Cardiac fibroblast (primary cell): ENCODE measurements at regions not wholly inside any gene's neighbourhood (a gene's known extent, or its start where the extent isn't known, plus 50 kb on each side); places are given as distances from the start of the nearest gene placed in this dataset.
A peak's percentile ranks its signal among the peaks of the same experiment; 100 is the strongest.
"Not testable (repeated sequence)": the region's sequence is repeated elsewhere in the genome, so short reads cannot be mapped to it uniquely, and the experiment has no call there.

Source experiments
- DNase-seq, 2 donors: peaks; one replicate each; pipeline versions ENCODE4 v3.0.0 to v3.0.0-alpha.2; 2010; ENCODE audit warnings: low read depth in 2 of 2
- H3K4me3 ChIP-seq, 2 donors: replicated peaks in 1 of 2; 1 replicate in 1 of 2; 2 replicates in 1 of 2; pipeline ENCODE4 v1.5.1; 2011; ENCODE audit warnings: low read depth in 2 of 2, low read length in 2 of 2, mild to moderate bottlenecking in 2 of 2, moderate library complexity in 1 of 2

- H3K4me3 ChIP-seq, result peak overlapping the region; percentile 11 to 28
- DNase-seq, result not testable (repeated sequence)
These were observed 1834.2 kb downstream of the FOXD4L5 start for GRCh38 chr9:63450836-63451235.

- not testable (repeated sequence) for H3K4me3 ChIP-seq, DNase-seq
These were observed 1859.9 kb downstream of the FOXD4L5 start for GRCh38 chr9:63425123-63425522.

GRCh38 chr9:63390897-63391296 lies 1894.1 kb downstream of the FOXD4L5 start:
- not testable (repeated sequence) for DNase-seq, H3K4me3 ChIP-seq

GRCh38 chr9:63385479-63385878 lies 1899.5 kb downstream of the FOXD4L5 start:
- not testable (repeated sequence) for H3K4me3 ChIP-seq, DNase-seq

- not testable (repeated sequence) for H3K4me3 ChIP-seq, DNase-seq
These were observed 1905.1 kb downstream of the FOXD4L5 start for GRCh38 chr9:63379864-63380263.

- not testable (repeated sequence) for DNase-seq, H3K4me3 ChIP-seq
These were observed 1930.8 kb downstream of the FOXD4L5 start for GRCh38 chr9:63354219-63354618.

GRCh38 chr9:63347347-63347746 lies 1937.7 kb downstream of the FOXD4L5 start:
- H3K4me3 ChIP-seq, DNase-seq: not testable (repeated sequence)

GRCh38 chr9:63346310-63347048 lies 1938.5 kb downstream of the FOXD4L5 start:
- H3K4me3 ChIP-seq, result not testable (repeated sequence)
- DNase-seq, result peak; percentile 79 to 96

GRCh38 chr9:63344408-63344807 lies 1940.6 kb downstream of the FOXD4L5 start:
- DNase-seq, result not testable (repeated sequence)

GRCh38 chr9:63342528-63342927 lies 1942.5 kb downstream of the FOXD4L5 start:
- DNase-seq, result peak; percentile 37 to 84
- H3K4me3 ChIP-seq, result not testable (repeated sequence)

More at GRCh38 chr9:63344408-63344807, 1940.6 kb downstream of the FOXD4L5 start:
- H3K4me3 ChIP-seq, result not testable (repeated sequence)

GRCh38 chr9:63337899-63338604 lies 1947.0 kb downstream of the FOXD4L5 start:
- not testable (repeated sequence) for H3K4me3 ChIP-seq
- peak; percentile 20 to 91 for DNase-seq

- not testable (repeated sequence) for H3K4me3 ChIP-seq, DNase-seq
These were observed 1949.7 kb downstream of the FOXD4L5 start for GRCh38 chr9:63335286-63335685.

GRCh38 chr9:63334187-63334586 lies 1950.8 kb downstream of the FOXD4L5 start:
- DNase-seq, H3K4me3 ChIP-seq: not testable (repeated sequence)

- H3K4me3 ChIP-seq, DNase-seq: not testable (repeated sequence)
These were observed 1951.9 kb downstream of the FOXD4L5 start for GRCh38 chr9:63333083-63333482.

GRCh38 chr9:63328313-63328712 lies 1956.7 kb downstream of the FOXD4L5 start:
- H3K4me3 ChIP-seq, DNase-seq: not testable (repeated sequence)

- H3K4me3 ChIP-seq, DNase-seq: not testable (repeated sequence)
These were observed 1957.8 kb downstream of the FOXD4L5 start for GRCh38 chr9:63327211-63327610.

- H3K4me3 ChIP-seq, DNase-seq: not testable (repeated sequence)
These were observed 1958.3 kb downstream of the FOXD4L5 start for GRCh38 chr9:63326665-63327064.

- not testable (repeated sequence) for H3K4me3 ChIP-seq
- DNase-seq, result peak in 1 of 2 donors; percentile 13
These were observed 1959.3 kb downstream of the FOXD4L5 start for GRCh38 chr9:63325696-63326095.

GRCh38 chr9:63318093-63318492 lies 1966.9 kb downstream of the FOXD4L5 start:
- not testable (repeated sequence) for H3K4me3 ChIP-seq, DNase-seq
